Fibroblast of skin of left biceps (primary cell): ENCODE measurements at regions not wholly inside any gene's neighbourhood (a gene's known extent, or its start where the extent isn't known, plus 50 kb on each side); places are given as distances from the start of the nearest gene placed in this dataset.

ENCODE experiments used
- DNase-seq, 2 experiments: peaks; one replicate each; pipeline ENCODE4 v3.0.0-alpha.2; 2013; ENCODE audit warnings: low read depth in 2 of 2

- DNase-seq = no peak
Observed at GRCh38 chr11:98136357-98136756, 884.4 kb upstream of the CNTN5 start.

GRCh38 chr11:98137437-98137836 is 883.3 kb upstream of the CNTN5 start:
- DNase-seq = no peak

GRCh38 chr11:98143661-98144060 is 877.1 kb upstream of the CNTN5 start:
- DNase-seq = no peak

GRCh38 chr11:98153752-98154151 is 867.0 kb upstream of the CNTN5 start:
- no peak for DNase-seq

- DNase-seq = no peak
Observed at GRCh38 chr11:98155696-98156095, 865.1 kb upstream of the CNTN5 start.

GRCh38 chr11:98177925-98178324 is 842.8 kb upstream of the CNTN5 start:
- DNase-seq = no peak

- DNase-seq = no peak
Observed at GRCh38 chr11:98180511-98180910, 840.2 kb upstream of the CNTN5 start.

GRCh38 chr11:98180921-98181320 is 839.8 kb upstream of the CNTN5 start:
- DNase-seq = no peak

GRCh38 chr11:98183034-98183433 is 837.7 kb upstream of the CNTN5 start:
- DNase-seq = no peak

- no peak for DNase-seq
Observed at GRCh38 chr11:98185245-98185644, 835.5 kb upstream of the CNTN5 start.

GRCh38 chr11:98194611-98195010 is 826.1 kb upstream of the CNTN5 start:
- DNase-seq = no peak

- DNase-seq = no peak
Observed at GRCh38 chr11:98195300-98195699, 825.4 kb upstream of the CNTN5 start.

- DNase-seq = no peak
Observed at GRCh38 chr11:98207086-98207485, 813.7 kb upstream of the CNTN5 start.

- DNase-seq = no peak
Observed at GRCh38 chr11:98227278-98227677, 793.5 kb upstream of the CNTN5 start.

- DNase-seq = no peak
Observed at GRCh38 chr11:98230678-98231077, 790.1 kb upstream of the CNTN5 start.

GRCh38 chr11:98234698-98235097 is 786.1 kb upstream of the CNTN5 start:
- no peak for DNase-seq

- no peak for DNase-seq
Observed at GRCh38 chr11:98243897-98244296, 776.9 kb upstream of the CNTN5 start.

GRCh38 chr11:98260983-98261382 is 759.8 kb upstream of the CNTN5 start:
- DNase-seq = no peak

GRCh38 chr11:98277251-98277912 is 743.4 kb upstream of the CNTN5 start:
- no peak for DNase-seq

GRCh38 chr11:98289617-98290263 is 731.0 kb upstream of the CNTN5 start:
- no peak for DNase-seq

GRCh38 chr11:98296091-98296880 is 724.5 kb upstream of the CNTN5 start:
- no peak for DNase-seq

GRCh38 chr11:98300719-98301118 is 720.0 kb upstream of the CNTN5 start:
- DNase-seq = no peak
